ENCODE measurements at regions not wholly inside any gene's neighbourhood (a gene's known extent, or its start where the extent isn't known, plus 50 kb on each side); places are given as distances from the start of the nearest gene placed in this dataset.

DNA sequence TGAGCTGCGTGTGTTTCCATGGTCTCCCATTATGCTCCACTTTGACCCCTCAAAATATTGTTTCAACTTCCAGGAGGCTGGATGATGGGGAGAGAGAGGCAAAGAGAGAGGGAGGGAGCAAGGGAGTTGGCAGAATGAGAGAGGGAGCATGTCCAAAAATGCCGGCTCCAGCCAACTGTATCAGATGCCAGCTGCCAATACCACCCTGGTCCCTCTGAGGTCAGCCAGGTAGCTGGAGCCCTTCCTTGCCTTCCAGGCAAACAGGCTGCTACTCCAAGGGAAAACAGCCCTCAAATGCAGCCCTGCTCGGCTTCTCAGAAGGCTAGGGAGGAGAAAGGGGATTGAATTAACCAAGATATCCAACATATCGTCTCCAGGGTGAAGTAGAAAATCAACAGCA is 440.0 kb downstream of the TSHZ3 start:
- no peak overlapping the region for H2AFZ ChIP-seq
- no peak overlapping the region for H3K4me3 ChIP-seq
- no peak for DNase-seq (ENCODE audit: low spot score)
- Mint-ChIP-seq H3K27ac (no peak overlapping the region), H3K9me3 (no peaks in the 10 kb centered on the region), H3K4me1 (peaks cover 15% of the 10 kb centered on the region), H3K4me3 (no peak overlapping the region), H3K36me3 (ENCODE audit: low read depth) (no peaks in the 10 kb centered on the region), H3K27me3 (ENCODE audit: insufficient read depth, low read depth, poor library complexity) (peaks cover 4% of the 10 kb centered on the region)
- no peak overlapping the region for H3K27ac ChIP-seq (ENCODE audit: low read depth)
- H3K4me1 ChIP-seq (ENCODE audit: insufficient read depth), result no peaks in the 10 kb centered on the region
- TF ChIP-seq EZH2phosphoT487 (IDR thresholded peaks at IDR 0.05; ENCODE audit: unreplicated experiment) (no peak), NANOG (IDR thresholded peaks at IDR 0.05; ENCODE audit: borderline replicate concordance) (no peak)
- no peaks in the 10 kb centered on the region for H3K36me3 ChIP-seq (ENCODE audit: insufficient read depth)
- H3K79me2 ChIP-seq (replicated peaks; ENCODE audit: insufficient read depth), result no peaks in the 10 kb centered on the region
- H3F3A ChIP-seq (replicated peaks; ENCODE audit: low read depth), result no peaks in the 10 kb centered on the region
- ATAC-seq, result no peak
- H3K4me2 ChIP-seq, result no peak overlapping the region
- H4K20me1 ChIP-seq (replicated peaks; ENCODE audit: insufficient read depth), result no peaks in the 10 kb centered on the region
- no peaks in the 10 kb centered on the region for H3K9me2 ChIP-seq (ENCODE audit: insufficient read depth)
- H3K27me3 ChIP-seq (ENCODE audit: insufficient read depth), result no peaks in the 10 kb centered on the region

GRCh38 chr19:30908262-30908771 is 440.9 kb downstream of the TSHZ3 start:
- H3K27ac Mint-ChIP-seq, result no peak overlapping the region
- peaks cover 1% of the 10 kb centered on the region; the same call in 1 of the 2 replicates for H3K9me2 ChIP-seq (ENCODE audit: insufficient read depth)
- TF ChIP-seq EZH2 (IDR thresholded peaks at IDR 0.05; ENCODE audit: low read depth, unreplicated experiment) (no peak), ZNF114 (CRISPR knock-in tag; IDR thresholded peaks at IDR 0.05) (no peak), CTCF (conservative IDR thresholded peaks at IDR 0.05; ENCODE audit: low read depth in 2 of 2) (no peak), STAT1 (IDR thresholded peaks at IDR 0.05; ENCODE audit: unreplicated experiment) (no peak), ZNF462 (CRISPR knock-in tag; IDR thresholded peaks at IDR 0.05) (no peak), CREB1 (CRISPR knock-in tag; IDR thresholded peaks at IDR 0.05; ENCODE audit: low read depth) (no peak), ZNF331 (CRISPR knock-in tag; IDR thresholded peaks at IDR 0.05; ENCODE audit: low read depth) (no peak)
- TF ChIP-seq, protein P1, sequence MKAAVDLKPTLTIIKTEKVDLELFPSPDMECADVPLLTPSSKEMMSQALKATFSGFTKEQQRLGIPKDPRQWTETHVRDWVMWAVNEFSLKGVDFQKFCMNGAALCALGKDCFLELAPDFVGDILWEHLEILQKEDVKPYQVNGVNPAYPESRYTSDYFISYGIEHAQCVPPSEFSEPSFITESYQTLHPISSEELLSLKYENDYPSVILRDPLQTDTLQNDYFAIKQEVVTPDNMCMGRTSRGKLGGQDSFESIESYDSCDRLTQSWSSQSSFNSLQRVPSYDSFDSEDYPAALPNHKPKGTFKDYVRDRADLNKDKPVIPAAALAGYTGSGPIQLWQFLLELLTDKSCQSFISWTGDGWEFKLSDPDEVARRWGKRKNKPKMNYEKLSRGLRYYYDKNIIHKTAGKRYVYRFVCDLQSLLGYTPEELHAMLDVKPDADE (IDR thresholded peaks at IDR 0.05), result no peak

More at GRCh38 chr19:30908262-30908771, 440.9 kb downstream of the TSHZ3 start:
- Histone ChIP-seq H4K20me1 (replicated peaks; ENCODE audit: insufficient read depth) (no peaks in the 10 kb centered on the region), H3K27ac (ENCODE audit: low read depth) (no peak overlapping the region), H3K79me2 (replicated peaks; ENCODE audit: insufficient read depth) (no peaks in the 10 kb centered on the region), H3K36me3 (ENCODE audit: insufficient read depth) (no peaks in the 10 kb centered on the region), H3K4me3 (no peak overlapping the region), H2AFZ (no peak overlapping the region), H3K4me2 (no peak overlapping the region), H3K27me3 (ENCODE audit: insufficient read depth) (no peaks in the 10 kb centered on the region), H3K4me1 (ENCODE audit: insufficient read depth) (no peaks in the 10 kb centered on the region), H3F3A (replicated peaks; ENCODE audit: low read depth) (no peaks in the 10 kb centered on the region)
- Mint-ChIP-seq H3K4me3 (no peak overlapping the region), H3K9me3 (no peaks in the 10 kb centered on the region), H3K27me3 (ENCODE audit: insufficient read depth, low read depth, poor library complexity) (peaks cover 4% of the 10 kb centered on the region), H3K4me1 (peaks cover 15% of the 10 kb centered on the region), H3K36me3 (ENCODE audit: low read depth) (no peaks in the 10 kb centered on the region)
- no peak for DNase-seq (ENCODE audit: low spot score)
- ATAC-seq, result no peak
